ENCODE measurements at regions not wholly inside any gene's neighbourhood (a gene's known extent, or its start where the extent isn't known, plus 50 kb on each side); places are given as distances from the start of the nearest gene placed in this dataset.
A peak's percentile ranks its signal among the peaks of the same experiment; 100 is the strongest.

DNA sequence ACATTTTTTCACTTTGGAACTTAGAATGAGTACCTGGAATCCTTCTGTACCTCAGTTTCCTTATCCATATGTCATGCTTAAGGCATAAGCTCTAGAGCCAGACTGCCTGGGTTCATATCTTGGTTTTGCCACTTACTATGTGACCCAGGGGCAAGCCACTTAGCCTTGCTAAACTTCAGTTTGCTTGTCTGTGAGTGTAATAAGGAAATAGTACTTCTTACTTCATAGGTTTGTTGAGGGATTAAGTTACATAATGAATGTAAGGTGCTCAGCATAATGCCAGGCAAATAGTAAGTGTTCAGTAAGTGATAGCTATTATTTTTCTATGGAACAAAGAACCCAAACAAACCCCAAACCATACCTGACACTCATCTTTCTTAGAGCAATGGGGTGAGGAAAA lies 225.1 kb downstream of the BCAT1 start:
- no peak for DNase-seq (ENCODE audit: low spot score)

DNA sequence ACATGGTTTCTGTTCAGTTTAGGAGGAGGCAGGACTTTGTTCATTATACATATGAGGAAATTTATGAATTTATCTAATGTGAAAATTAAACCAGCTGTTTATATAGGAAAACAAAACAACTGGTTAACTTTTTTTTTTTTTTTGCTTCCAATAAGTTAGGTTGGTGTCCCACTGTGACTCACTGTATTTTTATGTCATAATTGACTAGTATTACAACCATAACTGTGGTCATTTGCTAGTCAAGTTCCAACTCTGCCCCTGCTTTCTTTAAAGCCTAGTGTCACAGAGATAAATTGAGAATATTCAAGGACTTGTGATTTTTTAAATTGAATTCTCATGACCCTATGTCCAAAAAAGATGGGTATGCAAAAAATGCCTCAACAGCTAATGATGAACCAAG lies 227.7 kb downstream of the BCAT1 start:
- no peak for DNase-seq (ENCODE audit: low spot score)

DNA sequence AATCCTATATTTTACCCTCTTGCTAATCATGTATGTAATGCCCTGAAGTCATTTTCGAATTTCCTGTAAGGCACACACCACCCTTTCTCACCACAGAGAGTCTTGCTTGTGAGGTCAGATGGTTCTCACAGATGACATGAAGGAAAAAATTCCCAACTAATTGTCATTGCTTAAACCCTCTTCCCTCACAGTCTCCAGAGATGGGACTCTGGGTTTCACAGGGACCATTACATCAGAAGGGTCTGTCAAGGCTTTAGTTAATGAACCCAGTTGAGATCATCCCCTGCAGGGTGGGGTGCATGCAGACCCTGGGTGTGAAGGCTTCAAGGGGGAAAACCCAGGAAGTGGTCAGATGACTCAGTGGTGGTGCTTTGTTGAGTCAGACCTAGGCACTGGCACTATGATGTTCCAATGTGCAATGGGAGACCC lies 229.6 kb downstream of the BCAT1 start:
- DNase-seq (ENCODE audit: low spot score), result peak; percentile 4

- no peak for DNase-seq (ENCODE audit: low spot score)
Measured at GRCh38 chr12:24718617-24719016, 230.3 kb downstream of the BCAT1 start.

DNA sequence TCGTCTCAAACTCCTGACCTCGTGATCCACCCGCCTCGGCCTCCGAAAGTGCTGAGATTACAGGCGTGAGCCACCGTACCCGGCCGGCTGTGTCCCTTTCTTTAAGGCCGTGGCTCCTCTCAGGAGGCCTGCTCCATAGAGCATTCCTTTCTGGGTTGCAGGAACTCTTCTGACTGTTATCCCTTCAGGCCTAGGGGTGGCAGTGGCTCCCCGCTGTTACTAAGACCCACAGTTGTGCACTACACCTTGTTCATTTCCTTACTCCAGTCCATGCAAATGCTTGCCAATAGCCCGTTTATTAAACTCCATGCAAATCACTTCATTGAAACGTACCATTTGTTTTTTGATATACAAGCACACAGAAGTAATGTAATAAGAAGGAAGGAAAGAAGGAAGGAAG lies 234.7 kb downstream of the BCAT1 start:
- DNase-seq (ENCODE audit: low spot score), result no peak

DNA sequence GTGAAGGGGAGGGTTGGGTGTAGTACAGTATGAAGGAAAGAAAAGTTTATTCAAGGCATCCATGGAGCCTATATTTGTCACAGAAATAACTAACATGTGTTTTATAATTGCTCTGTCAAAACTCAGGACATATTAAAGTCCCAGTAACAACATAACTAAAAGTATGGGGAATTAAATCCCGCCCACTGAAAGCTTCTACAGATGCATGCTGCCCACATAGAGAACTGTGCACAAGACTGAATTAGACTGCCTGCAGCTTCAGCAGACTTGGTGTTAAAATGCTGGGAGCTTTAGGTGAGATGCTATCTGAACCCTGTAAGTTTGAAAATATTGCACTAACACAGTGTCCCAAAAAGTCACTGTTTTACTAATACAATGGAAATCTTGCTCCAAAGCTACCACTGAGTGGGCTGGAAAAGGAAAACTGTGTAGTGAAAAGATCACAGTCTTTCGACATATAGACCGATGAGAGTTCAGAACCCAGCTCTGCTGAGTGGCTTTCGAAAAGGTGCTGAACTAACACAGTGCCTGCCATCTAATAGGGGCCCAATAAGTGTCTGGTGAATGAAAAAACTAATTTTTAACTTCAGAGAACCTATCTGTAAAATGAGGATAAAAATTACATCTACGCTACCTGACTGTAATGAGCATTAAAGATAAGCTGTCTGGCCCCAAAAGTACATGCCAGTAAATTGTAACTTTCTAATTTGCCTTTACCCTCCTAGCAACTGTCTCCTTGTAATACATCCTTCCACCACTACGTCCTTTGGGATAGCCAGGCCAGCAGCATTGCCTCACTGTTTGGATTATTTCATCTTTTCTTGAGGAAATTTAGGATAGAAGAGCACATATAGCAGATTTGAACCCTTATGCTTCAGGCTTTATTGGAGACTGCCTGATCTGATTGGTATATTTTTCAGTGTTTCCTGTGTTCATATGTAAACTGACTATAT lies 237.6 kb downstream of the BCAT1 start:
- DNase-seq (ENCODE audit: low spot score), result no peak

GRCh38 chr12:24709216-24709615 lies 239.7 kb downstream of the BCAT1 start:
- DNase-seq (ENCODE audit: low spot score), result no peak

DNA sequence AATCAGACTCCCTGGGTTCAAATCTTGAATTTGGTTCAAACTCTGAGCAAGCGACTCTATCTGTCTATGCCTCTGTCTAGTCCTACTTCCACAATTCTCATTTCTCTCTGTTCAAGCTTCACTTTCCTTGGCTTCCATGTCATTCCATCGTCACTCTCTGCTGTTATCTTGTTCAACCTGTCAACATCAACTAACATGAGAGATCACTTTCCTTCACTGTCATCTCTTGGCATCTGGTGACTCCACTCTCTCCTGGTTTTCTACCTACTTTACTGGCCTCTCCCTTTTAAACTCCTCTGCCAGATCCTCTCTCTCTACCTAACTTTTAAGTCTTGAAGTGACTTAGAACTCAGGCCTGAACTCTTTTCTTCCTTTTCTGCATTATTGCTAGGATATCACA lies 240.2 kb downstream of the BCAT1 start:
- no peak for DNase-seq (ENCODE audit: low spot score)

DNA sequence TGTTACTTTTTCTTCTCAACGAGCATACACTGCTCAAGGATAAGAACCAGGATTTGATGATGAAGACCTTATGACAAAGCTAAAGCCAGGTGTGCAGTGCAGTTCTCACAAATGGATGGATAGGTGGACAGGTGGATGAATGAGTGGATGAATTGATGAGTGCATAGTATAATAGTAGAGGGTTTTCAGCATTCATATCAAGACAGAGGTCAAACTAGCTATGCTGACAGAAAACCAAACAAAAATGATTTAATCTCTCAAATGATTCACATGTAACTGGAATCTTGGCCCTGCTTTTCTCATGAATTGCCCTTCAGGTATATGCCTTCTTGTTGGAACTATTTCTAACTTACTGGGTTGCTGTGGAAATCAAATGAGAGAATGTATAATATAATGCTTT lies 240.9 kb downstream of the BCAT1 start:
- DNase-seq (ENCODE audit: low spot score), result no peak

- no peak for DNase-seq (ENCODE audit: low spot score)
Measured at GRCh38 chr12:24707334-24707733, 241.6 kb downstream of the BCAT1 start.

DNA sequence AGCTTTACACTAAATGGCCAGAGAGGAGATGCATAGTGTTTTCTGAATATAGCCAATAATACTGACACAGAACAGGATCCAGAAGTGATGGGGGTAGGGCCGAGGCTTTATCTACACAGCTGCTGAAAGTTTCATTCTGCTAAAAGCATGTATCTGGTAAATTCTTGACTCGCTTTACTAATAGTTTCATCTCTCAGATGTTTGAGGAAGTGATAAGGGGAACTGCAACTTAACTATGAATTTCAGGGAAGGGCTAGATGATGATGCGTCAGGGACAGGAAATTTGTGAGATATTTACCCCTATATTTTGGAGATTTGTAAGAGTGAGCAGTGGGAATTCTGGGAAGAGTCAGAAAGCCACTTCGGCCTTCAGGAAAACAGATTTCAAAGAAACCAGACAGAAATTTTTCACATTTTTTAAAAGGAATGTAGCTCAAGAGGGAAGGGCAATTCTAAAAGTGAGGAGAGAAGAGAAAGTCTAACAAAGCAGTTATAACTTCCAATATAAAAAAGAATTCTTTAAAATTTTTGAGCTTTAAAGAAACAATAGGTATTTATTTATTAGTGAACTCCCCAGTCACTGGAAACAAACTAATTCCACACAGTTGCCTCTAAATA lies 243.1 kb downstream of the BCAT1 start:
- no peak for DNase-seq (ENCODE audit: low spot score)

- DNase-seq (ENCODE audit: low spot score), result no peak
Measured at GRCh38 chr12:24705216-24705615, 243.7 kb downstream of the BCAT1 start.

GRCh38 chr12:24701343-24701742 lies 247.6 kb downstream of the BCAT1 start:
- no peak for DNase-seq (ENCODE audit: low spot score)

GRCh38 chr12:24698972-24699371 lies 249.9 kb downstream of the BCAT1 start:
- no peak for DNase-seq (ENCODE audit: low spot score)

DNA sequence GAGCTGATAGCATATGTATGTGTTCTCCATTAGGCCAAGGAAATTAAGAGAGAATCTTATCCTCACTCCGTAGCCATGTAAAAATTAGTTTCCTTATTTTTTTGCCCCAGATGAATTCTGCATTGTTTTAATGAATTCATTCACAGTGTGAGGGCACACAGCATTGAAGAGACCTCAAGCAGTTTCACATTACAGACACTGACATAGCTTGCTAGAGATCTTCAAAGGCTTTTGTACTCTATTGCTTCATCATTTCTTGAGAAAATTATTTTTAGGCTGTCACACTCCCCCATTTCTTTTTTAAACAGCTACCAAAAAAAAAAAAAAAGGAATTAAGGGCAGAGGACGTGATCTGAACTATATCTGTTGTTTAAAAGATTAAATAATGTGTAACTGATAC lies 251.1 kb downstream of the BCAT1 start:
- no peak for DNase-seq (ENCODE audit: low spot score)

DNA sequence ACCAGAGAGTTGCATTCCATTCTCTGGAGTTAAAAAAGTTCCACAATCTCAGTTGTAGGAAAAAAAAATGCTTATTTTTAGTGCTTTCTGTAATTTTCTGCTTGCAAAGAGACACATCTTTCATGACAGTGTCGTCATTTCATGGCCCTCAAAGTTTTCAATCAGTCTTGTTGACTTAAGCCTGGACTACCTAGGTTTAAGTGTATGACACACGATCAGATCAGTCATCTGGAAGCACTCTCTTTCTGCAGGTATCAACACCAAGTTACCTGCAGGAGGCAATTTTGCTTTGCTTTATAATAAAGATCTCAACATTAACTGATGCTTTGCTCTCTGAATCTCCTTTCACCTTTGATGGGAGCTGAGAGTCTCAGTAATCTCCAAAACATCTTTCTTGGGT lies 251.6 kb downstream of the BCAT1 start:
- DNase-seq (ENCODE audit: low spot score), result no peak

- no peak for DNase-seq (ENCODE audit: low spot score)
Measured at GRCh38 chr12:24696800-24697199, 252.1 kb downstream of the BCAT1 start.

DNA sequence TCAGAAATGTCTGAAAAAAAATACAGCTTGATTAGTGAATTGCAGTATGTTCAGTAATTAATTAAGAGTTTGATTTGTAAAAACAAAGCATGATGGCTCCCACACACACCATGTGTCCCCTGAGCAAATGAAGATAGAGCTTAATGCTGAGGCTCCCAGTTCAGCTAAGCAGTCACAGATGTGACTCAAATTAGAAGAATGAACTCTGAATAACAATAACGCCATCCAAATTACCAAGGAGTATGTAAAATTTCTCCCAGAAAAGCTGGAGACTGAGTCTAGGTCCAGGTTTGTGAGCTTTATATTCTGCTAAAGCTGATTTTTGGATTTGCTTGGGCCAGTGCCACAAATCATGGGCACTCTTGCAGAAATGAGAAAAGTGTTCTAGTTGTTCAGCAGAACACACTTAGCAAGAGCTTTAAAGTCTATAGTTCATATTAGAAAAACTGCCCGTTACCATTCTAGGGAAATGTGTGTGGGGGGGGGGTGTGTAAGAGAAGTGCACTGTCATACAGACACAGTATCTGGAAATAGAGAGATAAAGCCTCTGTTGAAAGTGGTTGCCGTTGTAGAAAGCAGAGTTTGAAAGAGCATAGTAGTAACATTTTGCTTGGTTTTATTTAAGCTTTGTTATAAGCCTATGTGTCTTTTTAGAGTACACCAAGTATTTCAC lies 253.1 kb downstream of the BCAT1 start:
- no peak for DNase-seq (ENCODE audit: low spot score)

GRCh38 chr12:24695103-24695502 lies 253.8 kb downstream of the BCAT1 start:
- DNase-seq (ENCODE audit: low spot score), result no peak

- no peak for DNase-seq (ENCODE audit: low spot score)
Measured at GRCh38 chr12:24688601-24689000, 260.3 kb downstream of the BCAT1 start.

- DNase-seq (ENCODE audit: low spot score), result no peak
Measured at GRCh38 chr12:24681570-24681969, 267.3 kb downstream of the BCAT1 start.

DNA sequence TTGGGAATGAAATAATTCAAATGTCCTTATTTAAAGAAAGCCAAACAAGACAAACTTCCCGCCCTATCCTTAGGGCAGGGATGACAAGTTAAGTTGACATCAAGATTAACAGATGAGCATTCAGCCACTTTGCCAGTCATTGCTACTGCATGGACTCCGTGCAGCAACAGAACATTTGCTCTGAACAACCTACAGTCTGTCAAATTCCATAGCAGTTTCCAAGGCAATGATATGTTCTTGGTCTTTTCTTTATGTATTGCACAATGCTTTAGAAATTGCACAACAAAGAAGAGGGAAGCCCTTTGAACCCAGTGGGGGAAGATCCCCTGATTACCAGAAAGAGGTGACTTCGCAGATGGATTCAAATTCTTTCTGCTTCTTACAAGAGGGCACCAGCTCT lies 269.8 kb downstream of the BCAT1 start:
- no peak for DNase-seq (ENCODE audit: low spot score)

- DNase-seq (ENCODE audit: low spot score), result no peak
Measured at GRCh38 chr12:24678436-24678835, 270.5 kb downstream of the BCAT1 start.

Measured in AG08395 (cell line).